HG03521 (cell line): ENCODE measurements at regions not wholly inside any gene's neighbourhood (a gene's known extent, or its start where the extent isn't known, plus 50 kb on each side); places are given as distances from the start of the nearest gene placed in this dataset.
"Not testable (repeated sequence)": the region's sequence is repeated elsewhere in the genome, so short reads cannot be mapped to it uniquely, and the experiment has no call there.

Experiments used
- ATAC-seq: cut with Tn5 transposase; IDR thresholded peaks from one replicate; pipeline ENCODE4 v1.9.1; 2021; ENCODE audit warnings: mild to moderate bottlenecking, moderate library complexity; ENCODE audit not compliant: unreplicated experiment

GRCh38 chr15:94968133-94968532, 736.8 kb downstream of the MCTP2 start:
- no peak for ATAC-seq

GRCh38 chr15:94970096-94970495, 738.7 kb downstream of the MCTP2 start:
- no peak for ATAC-seq

GRCh38 chr15:94970802-94971201, 739.4 kb downstream of the MCTP2 start:
- no peak for ATAC-seq

GRCh38 chr15:94972314-94972713, 741.0 kb downstream of the MCTP2 start:
- no peak for ATAC-seq

- no peak for ATAC-seq
Measured at GRCh38 chr15:94987085-94987484, 755.7 kb downstream of the MCTP2 start.

GRCh38 chr15:94991718-94992117, 760.4 kb downstream of the MCTP2 start:
- no peak for ATAC-seq

GRCh38 chr15:95009635-95010034, 778.3 kb downstream of the MCTP2 start:
- no peak for ATAC-seq

- no peak for ATAC-seq
Measured at GRCh38 chr15:95013381-95013780, 782.0 kb downstream of the MCTP2 start.

- no peak for ATAC-seq
Measured at GRCh38 chr15:95016511-95017229, 785.3 kb downstream of the MCTP2 start.

GRCh38 chr15:95017666-95018328, 786.4 kb downstream of the MCTP2 start:
- ATAC-seq: no peak

- ATAC-seq: no peak
Measured at GRCh38 chr15:95018888-95019545, 787.7 kb downstream of the MCTP2 start.

GRCh38 chr15:95019907-95020306, 788.5 kb downstream of the MCTP2 start:
- no peak for ATAC-seq

- no peak for ATAC-seq
Measured at GRCh38 chr15:95021816-95022215, 790.5 kb downstream of the MCTP2 start.

- ATAC-seq: no peak
Measured at GRCh38 chr15:95024351-95024750, 793.0 kb downstream of the MCTP2 start.

- no peak for ATAC-seq
Measured at GRCh38 chr15:95025924-95026728, 794.8 kb downstream of the MCTP2 start.

- no peak for ATAC-seq
Measured at GRCh38 chr15:95027981-95028380, 796.6 kb downstream of the MCTP2 start.

GRCh38 chr15:95032156-95032555, 800.8 kb downstream of the MCTP2 start:
- no peak for ATAC-seq

- ATAC-seq: no peak
Measured at GRCh38 chr15:95035106-95035505, 803.7 kb downstream of the MCTP2 start.

GRCh38 chr15:95041297-95041696, 809.9 kb downstream of the MCTP2 start:
- no peak for ATAC-seq

- ATAC-seq: not testable (repeated sequence)
Measured at GRCh38 chr15:95043236-95043932, 812.0 kb downstream of the MCTP2 start.

- ATAC-seq: no peak
Measured at GRCh38 chr15:95043933-95044313, 812.6 kb downstream of the MCTP2 start.
